SK-N-SH treated with all-trans-retinoic acid at 6 μM for 48 hours (cell line): ENCODE measurements at regions not wholly inside any gene's neighbourhood (a gene's known extent, or its start where the extent isn't known, plus 50 kb on each side); places are given as distances from the start of the nearest gene placed in this dataset.

ENCODE experiments used
- BACH2 ChIP-seq: fragments of 250-450 bp; sonication (Bioruptor Pico); IDR thresholded peaks from 2 replicates; pipeline ENCODE4 v1.9.0; 2021; ENCODE audit warnings: mild to moderate bottlenecking, borderline replicate concordance
- CSDC2 ChIP-seq: fragments of 250-450 bp; sonication (Bioruptor Pico); IDR thresholded peaks from 2 replicates; pipeline ENCODE4 v1.5.0; 2020; ENCODE audit warnings: mild to moderate bottlenecking, moderate library complexity
- ESRRG ChIP-seq: fragments of 250-450 bp; sonication (Bioruptor Pico); IDR thresholded peaks from 2 replicates; pipeline ENCODE4 v1.6.1; 2021; ENCODE audit warnings: mild to moderate bottlenecking
- OSR1 ChIP-seq: fragments of 250-450 bp; sonication (Bioruptor Pico); IDR thresholded peaks from 2 replicates; pipeline ENCODE4 v1.8.0; 2022; ENCODE audit warnings: moderate library complexity, mild to moderate bottlenecking, inconsistent platforms
- ZNF70 ChIP-seq: fragments of 450-650 bp; formaldehyde crosslinking; IDR thresholded peaks from 2 replicates; pipeline ENCODE4 v1.5.0; 2020; ENCODE audit warnings: mild to moderate bottlenecking, moderate library complexity
- ZNF8 ChIP-seq: fragments of 450-650 bp; formaldehyde crosslinking; IDR thresholded peaks from 2 replicates; pipeline ENCODE4 v1.5.0; 2020; ENCODE audit warnings: mild to moderate bottlenecking, moderate library complexity
- TF ChIP-seq, protein P1 (sequence below): fragments of 250-450 bp; sonication (Bioruptor Pico); IDR thresholded peaks from 2 replicates; pipeline ENCODE4 v1.8.0; 2020; ENCODE audit warnings: mild to moderate bottlenecking, moderate library complexity, borderline replicate concordance

DNA sequence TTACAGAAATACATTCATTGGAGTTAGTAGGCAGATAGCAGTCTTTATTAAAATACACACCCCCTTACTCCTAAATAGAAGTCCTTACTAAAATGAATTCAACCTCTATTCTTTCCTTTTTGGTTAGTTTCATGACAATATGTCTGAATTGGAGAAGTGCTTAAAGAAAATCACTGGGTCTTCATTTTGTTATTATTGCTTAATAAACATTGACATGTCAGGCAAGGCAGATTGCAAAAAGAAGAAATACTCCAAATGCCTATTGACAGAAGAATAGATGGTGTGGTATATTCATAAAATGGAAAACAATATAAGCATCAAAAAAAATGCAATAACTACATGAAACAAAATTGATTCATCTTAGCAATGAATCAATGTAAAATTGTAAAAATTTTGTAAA lies 135.5 kb downstream of the TMEM26 start:
- TF ChIP-seq ZNF70 (CRISPR knock-in tag) (no peak), ZNF8 (CRISPR knock-in tag) (no peak), OSR1 (CRISPR knock-in tag) (no peak), CSDC2 (CRISPR knock-in tag) (no peak), ESRRG (CRISPR knock-in tag) (no peak), BACH2 (CRISPR knock-in tag) (no peak)
- TF ChIP-seq, protein P1, sequence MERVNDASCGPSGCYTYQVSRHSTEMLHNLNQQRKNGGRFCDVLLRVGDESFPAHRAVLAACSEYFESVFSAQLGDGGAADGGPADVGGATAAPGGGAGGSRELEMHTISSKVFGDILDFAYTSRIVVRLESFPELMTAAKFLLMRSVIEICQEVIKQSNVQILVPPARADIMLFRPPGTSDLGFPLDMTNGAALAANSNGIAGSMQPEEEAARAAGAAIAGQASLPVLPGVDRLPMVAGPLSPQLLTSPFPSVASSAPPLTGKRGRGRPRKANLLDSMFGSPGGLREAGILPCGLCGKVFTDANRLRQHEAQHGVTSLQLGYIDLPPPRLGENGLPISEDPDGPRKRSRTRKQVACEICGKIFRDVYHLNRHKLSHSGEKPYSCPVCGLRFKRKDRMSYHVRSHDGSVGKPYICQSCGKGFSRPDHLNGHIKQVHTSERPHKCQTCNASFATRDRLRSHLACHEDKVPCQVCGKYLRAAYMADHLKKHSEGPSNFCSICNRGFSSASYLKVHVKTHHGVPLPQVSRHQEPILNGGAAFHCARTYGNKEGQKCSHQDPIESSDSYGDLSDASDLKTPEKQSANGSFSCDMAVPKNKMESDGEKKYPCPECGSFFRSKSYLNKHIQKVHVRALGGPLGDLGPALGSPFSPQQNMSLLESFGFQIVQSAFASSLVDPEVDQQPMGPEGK (CRISPR knock-in tag), result no peak
